HCEC 1CT (cell line): ENCODE measurements at regions not wholly inside any gene's neighbourhood (a gene's known extent, or its start where the extent isn't known, plus 50 kb on each side); places are given as distances from the start of the nearest gene placed in this dataset.

Source experiments
- DNase-seq: peaks from one replicate; pipeline ENCODE4 v3.0.0-alpha.2; 2017

- no peak for DNase-seq
Observed at GRCh38 chr11:123378096-123378495, 52.0 kb upstream of the GRAMD1B start.

- no peak for DNase-seq
Observed at GRCh38 chr11:123377355-123377754, 52.7 kb upstream of the GRAMD1B start.

GRCh38 chr11:123375832-123376231 lies 54.2 kb upstream of the GRAMD1B start:
- no peak for DNase-seq

- no peak for DNase-seq
Observed at GRCh38 chr11:123374622-123374968, 55.5 kb upstream of the GRAMD1B start.

GRCh38 chr11:123373754-123374621 lies 56.1 kb upstream of the GRAMD1B start:
- DNase-seq = no peak

- DNase-seq = no peak
Observed at GRCh38 chr11:123371506-123372297, 58.4 kb upstream of the GRAMD1B start.

- DNase-seq = no peak
Observed at GRCh38 chr11:123366924-123367323, 63.1 kb upstream of the GRAMD1B start.

- DNase-seq = no peak
Observed at GRCh38 chr11:123365955-123366354, 64.1 kb upstream of the GRAMD1B start.

GRCh38 chr11:123364080-123364479 lies 66.0 kb upstream of the GRAMD1B start:
- DNase-seq = no peak

- DNase-seq = no peak
Observed at GRCh38 chr11:123363556-123363955, 66.5 kb upstream of the GRAMD1B start.

- DNase-seq = no peak
Observed at GRCh38 chr11:123362941-123363340, 67.1 kb upstream of the GRAMD1B start.

- no peak for DNase-seq
Observed at GRCh38 chr11:123362186-123362585, 67.9 kb upstream of the GRAMD1B start.

GRCh38 chr11:123361110-123361509 lies 69.0 kb upstream of the GRAMD1B start:
- DNase-seq = no peak

GRCh38 chr11:123360267-123360936 lies 69.7 kb upstream of the GRAMD1B start:
- DNase-seq = no peak

- no peak for DNase-seq
Observed at GRCh38 chr11:123357990-123358827, 71.9 kb upstream of the GRAMD1B start.

GRCh38 chr11:123357353-123357989 lies 72.6 kb upstream of the GRAMD1B start:
- no peak for DNase-seq

- no peak for DNase-seq
Observed at GRCh38 chr11:123356539-123356938, 73.5 kb upstream of the GRAMD1B start.

- DNase-seq = no peak
Observed at GRCh38 chr11:123354371-123354975, 75.6 kb upstream of the GRAMD1B start.

- DNase-seq = no peak
Observed at GRCh38 chr11:123351375-123351774, 78.7 kb upstream of the GRAMD1B start.

- DNase-seq = no peak
Observed at GRCh38 chr11:123349382-123349781, 80.7 kb upstream of the GRAMD1B start.

- no peak for DNase-seq
Observed at GRCh38 chr11:123344790-123345357, 85.2 kb upstream of the GRAMD1B start.
